ENCODE measurements at regions not wholly inside any gene's neighbourhood (a gene's known extent, or its start where the extent isn't known, plus 50 kb on each side); places are given as distances from the start of the nearest gene placed in this dataset.

GRCh38 chr12:60920841-60921495, 1325.1 kb downstream of the SLC16A7 start:
- TF ChIP-seq CTCF (IDR thresholded peaks at IDR 0.05; ENCODE audit: low read depth, low read length, missing control alignments), result no peak
- H3K4me3 ChIP-seq (ENCODE audit: low read depth, low read length), result no peak overlapping the region
- no peak for DNase-seq (ENCODE audit: low read depth)

- H3K4me3 ChIP-seq (ENCODE audit: low read depth, low read length), result no peak overlapping the region
- DNase-seq (ENCODE audit: low read depth), result no peak
- no peak for TF ChIP-seq CTCF (IDR thresholded peaks at IDR 0.05; ENCODE audit: low read depth, low read length, missing control alignments)
These were observed 1325.7 kb downstream of the SLC16A7 start for GRCh38 chr12:60921541-60921940.

GRCh38 chr12:60926256-60926655, 1330.4 kb downstream of the SLC16A7 start:
- no peak for DNase-seq (ENCODE audit: low read depth)
- no peak overlapping the region for H3K4me3 ChIP-seq (ENCODE audit: low read depth, low read length)
- TF ChIP-seq CTCF (IDR thresholded peaks at IDR 0.05; ENCODE audit: low read depth, low read length, missing control alignments), result no peak

GRCh38 chr12:60930151-60930550, 1330.1 kb upstream of the USP15 start:
- H3K4me3 ChIP-seq (ENCODE audit: low read depth, low read length), result no peak overlapping the region
- no peak for DNase-seq (ENCODE audit: low read depth)
- TF ChIP-seq CTCF (IDR thresholded peaks at IDR 0.05; ENCODE audit: low read depth, low read length, missing control alignments), result no peak

- no peak overlapping the region for H3K4me3 ChIP-seq (ENCODE audit: low read depth, low read length)
- no peak for TF ChIP-seq CTCF (IDR thresholded peaks at IDR 0.05; ENCODE audit: low read depth, low read length, missing control alignments)
- DNase-seq (ENCODE audit: low read depth), result no peak
These were observed 1324.0 kb upstream of the USP15 start for GRCh38 chr12:60935981-60936761.

- no peak for DNase-seq (ENCODE audit: low read depth)
- no peak for TF ChIP-seq CTCF (IDR thresholded peaks at IDR 0.05; ENCODE audit: low read depth, low read length, missing control alignments)
- H3K4me3 ChIP-seq (ENCODE audit: low read depth, low read length), result no peak overlapping the region
These were observed 1312.7 kb upstream of the USP15 start for GRCh38 chr12:60947533-60947932.
